PC-9 (cell line): ENCODE measurements at regions not wholly inside any gene's neighbourhood (a gene's known extent, or its start where the extent isn't known, plus 50 kb on each side); places are given as distances from the start of the nearest gene placed in this dataset.

ENCODE experiments used
- EZH2 ChIP-seq: fragments of 200-600 bp; sonication (generic); IDR thresholded peaks from 2 replicates; pipeline ENCODE4 v1.8.0; 2017; ENCODE audit warnings: antibody characterized with exemption, low read depth
- TF ChIP-seq, protein P1 (sequence below): fragments of 200-600 bp; sonication (generic); conservative IDR thresholded peaks from 2 replicates; pipeline ENCODE4 v1.6.1; 2017; ENCODE audit warnings: mixed run types, antibody characterized with exemption, mild to moderate bottlenecking, moderate library complexity

DNA sequence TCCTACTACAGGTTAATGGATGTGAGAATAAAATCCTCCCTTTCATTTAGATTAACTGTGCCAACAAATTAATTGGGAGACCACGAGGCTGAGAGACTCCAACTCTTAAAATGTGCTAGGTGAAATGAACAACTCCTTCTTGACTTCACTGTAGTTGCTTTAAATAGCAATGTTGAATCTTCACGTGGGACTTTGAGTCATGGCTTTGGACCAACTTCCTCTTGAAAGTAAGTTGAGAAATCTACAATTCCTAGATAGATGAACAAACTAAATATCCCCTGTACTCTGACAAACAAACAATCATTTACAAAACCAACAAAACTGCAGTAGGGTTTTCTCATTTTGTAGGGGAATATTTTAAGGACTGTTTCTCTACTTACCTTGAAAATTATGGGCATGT is 291.9 kb upstream of the SPRED2 start:
- TF ChIP-seq, protein P1, sequence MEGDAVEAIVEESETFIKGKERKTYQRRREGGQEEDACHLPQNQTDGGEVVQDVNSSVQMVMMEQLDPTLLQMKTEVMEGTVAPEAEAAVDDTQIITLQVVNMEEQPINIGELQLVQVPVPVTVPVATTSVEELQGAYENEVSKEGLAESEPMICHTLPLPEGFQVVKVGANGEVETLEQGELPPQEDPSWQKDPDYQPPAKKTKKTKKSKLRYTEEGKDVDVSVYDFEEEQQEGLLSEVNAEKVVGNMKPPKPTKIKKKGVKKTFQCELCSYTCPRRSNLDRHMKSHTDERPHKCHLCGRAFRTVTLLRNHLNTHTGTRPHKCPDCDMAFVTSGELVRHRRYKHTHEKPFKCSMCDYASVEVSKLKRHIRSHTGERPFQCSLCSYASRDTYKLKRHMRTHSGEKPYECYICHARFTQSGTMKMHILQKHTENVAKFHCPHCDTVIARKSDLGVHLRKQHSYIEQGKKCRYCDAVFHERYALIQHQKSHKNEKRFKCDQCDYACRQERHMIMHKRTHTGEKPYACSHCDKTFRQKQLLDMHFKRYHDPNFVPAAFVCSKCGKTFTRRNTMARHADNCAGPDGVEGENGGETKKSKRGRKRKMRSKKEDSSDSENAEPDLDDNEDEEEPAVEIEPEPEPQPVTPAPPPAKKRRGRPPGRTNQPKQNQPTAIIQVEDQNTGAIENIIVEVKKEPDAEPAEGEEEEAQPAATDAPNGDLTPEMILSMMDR: no peak
- TF ChIP-seq EZH2: no peak
